ENCODE measurements at regions not wholly inside any gene's neighbourhood (a gene's known extent, or its start where the extent isn't known, plus 50 kb on each side); places are given as distances from the start of the nearest gene placed in this dataset.

- no peak for DNase-seq (ENCODE audit: low read depth in 1 of 2, low spot score in 1 of 2)
- no peak for TF ChIP-seq JUND (IDR thresholded peaks at IDR 0.05; ENCODE audit: low read depth)
- in situ Hi-C loops (cut with HindIII; ENCODE audit: low pct_unique_long_range_greater_than_20kb, low sequenced_read_pairs): no loop called here
Observed at GRCh38 chr14:51545396-51545795, 106.3 kb upstream of the FRMD6 start.

DNA sequence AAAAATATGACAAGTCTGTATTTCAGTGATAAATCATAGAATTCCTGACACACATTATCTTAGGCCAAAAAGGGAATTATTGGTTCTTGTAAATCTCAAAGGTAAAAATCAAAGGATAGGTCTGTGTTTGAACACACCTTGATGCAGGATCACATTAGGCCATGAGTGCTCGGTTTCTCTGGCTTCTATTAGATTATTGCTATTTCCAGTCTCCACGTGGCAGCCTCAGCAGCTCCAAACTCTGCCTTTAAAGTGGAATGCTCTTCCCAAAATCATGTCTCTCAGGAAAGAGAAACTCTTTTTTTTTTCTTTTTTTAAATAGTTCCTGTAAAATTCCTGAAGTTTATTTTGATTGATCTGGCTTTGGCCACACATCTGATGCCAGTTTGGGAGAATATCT lies 105.6 kb upstream of the FRMD6 start:
- no peak for TF ChIP-seq JUND (IDR thresholded peaks at IDR 0.05; ENCODE audit: low read depth)
- DNase-seq (ENCODE audit: low read depth in 1 of 2, low spot score in 1 of 2): no peak
- in situ Hi-C loops (cut with HindIII; ENCODE audit: low pct_unique_long_range_greater_than_20kb, low sequenced_read_pairs): no loop called here

DNA sequence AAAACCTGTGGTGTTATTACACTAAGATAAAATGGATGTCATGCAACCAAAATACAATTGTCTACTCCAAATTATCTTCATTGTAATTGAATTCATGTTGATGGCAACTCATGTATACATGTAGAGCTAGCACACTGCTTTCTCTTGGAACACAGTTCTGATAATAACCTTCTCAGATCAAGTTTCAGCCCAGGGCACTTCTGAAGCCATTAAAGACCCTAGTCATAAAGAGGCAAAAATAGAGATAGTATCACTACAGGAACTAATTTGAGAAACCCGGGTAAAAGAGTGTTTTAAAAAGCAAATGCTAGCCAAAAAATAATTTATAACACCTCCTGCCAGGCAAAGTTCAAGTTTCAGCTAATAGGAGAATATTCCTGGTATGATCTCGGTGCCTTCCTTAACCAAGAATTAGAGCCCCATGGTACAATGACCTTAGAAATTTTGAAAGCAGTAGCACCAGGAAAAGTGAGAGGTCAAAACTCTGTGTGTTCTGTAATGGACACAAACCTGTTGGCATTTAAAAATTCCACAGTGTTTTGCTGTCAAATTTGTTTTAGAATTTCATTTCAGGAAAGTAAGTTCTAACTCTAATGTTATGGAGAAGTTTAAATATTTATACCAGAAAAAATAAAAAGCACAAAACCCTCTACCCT lies 105.0 kb upstream of the FRMD6 start:
- no peak for DNase-seq (ENCODE audit: low read depth in 1 of 2, low spot score in 1 of 2)
- in situ Hi-C loops (cut with HindIII; ENCODE audit: low pct_unique_long_range_greater_than_20kb, low sequenced_read_pairs): no loop called here
- no peak for TF ChIP-seq JUND (IDR thresholded peaks at IDR 0.05; ENCODE audit: low read depth)

DNA sequence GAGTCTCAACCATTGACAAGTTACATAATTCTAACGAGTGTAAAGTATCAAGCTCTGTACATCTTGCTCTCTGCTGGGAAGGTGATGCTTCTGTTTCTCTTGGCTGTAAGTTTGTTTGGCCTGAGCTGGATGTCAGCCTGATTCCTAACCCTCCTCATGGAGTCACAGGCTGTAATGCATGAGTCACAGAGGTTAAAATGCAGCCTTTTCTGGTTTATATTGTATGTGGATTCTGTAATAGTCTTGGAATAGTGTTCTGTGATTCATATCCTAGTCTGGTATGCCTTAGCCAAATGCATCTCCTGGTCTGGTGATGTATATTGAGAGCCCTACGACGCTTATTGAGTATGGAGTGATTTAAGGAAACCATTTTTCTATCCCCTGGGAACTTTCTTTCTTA lies 104.5 kb upstream of the FRMD6 start:
- in situ Hi-C loops (cut with HindIII; ENCODE audit: low pct_unique_long_range_greater_than_20kb, low sequenced_read_pairs): no loop called here
- TF ChIP-seq JUND (IDR thresholded peaks at IDR 0.05; ENCODE audit: low read depth): no peak
- peak in 1 of 2 experiments; percentile 65 for DNase-seq (ENCODE audit: low read depth in 1 of 2, low spot score in 1 of 2)

GRCh38 chr14:51547701-51548100 lies 104.0 kb upstream of the FRMD6 start:
- no peak for TF ChIP-seq JUND (IDR thresholded peaks at IDR 0.05; ENCODE audit: low read depth)
- DNase-seq (ENCODE audit: low read depth in 1 of 2, low spot score in 1 of 2): no peak
- in situ Hi-C loops (cut with HindIII; ENCODE audit: low pct_unique_long_range_greater_than_20kb, low sequenced_read_pairs): no loop called here

GRCh38 chr14:51548187-51548586 lies 103.5 kb upstream of the FRMD6 start:
- DNase-seq (ENCODE audit: low read depth in 1 of 2, low spot score in 1 of 2): no peak
- no peak for TF ChIP-seq JUND (IDR thresholded peaks at IDR 0.05; ENCODE audit: low read depth)
- in situ Hi-C loops (cut with HindIII; ENCODE audit: low pct_unique_long_range_greater_than_20kb, low sequenced_read_pairs): no loop called here

GRCh38 chr14:51550636-51551035 lies 101.1 kb upstream of the FRMD6 start:
- DNase-seq (ENCODE audit: low read depth in 1 of 2, low spot score in 1 of 2): no peak
- in situ Hi-C loops (cut with HindIII; ENCODE audit: low pct_unique_long_range_greater_than_20kb, low sequenced_read_pairs): no loop called here
- TF ChIP-seq JUND (IDR thresholded peaks at IDR 0.05; ENCODE audit: low read depth): no peak

GRCh38 chr14:51552275-51552674 lies 99.4 kb upstream of the FRMD6 start:
- in situ Hi-C loops (cut with HindIII; ENCODE audit: low pct_unique_long_range_greater_than_20kb, low sequenced_read_pairs): no loop called here
- no peak for TF ChIP-seq JUND (IDR thresholded peaks at IDR 0.05; ENCODE audit: low read depth)
- peak in 1 of 2 experiments; percentile 34 for DNase-seq (ENCODE audit: low read depth in 1 of 2, low spot score in 1 of 2)

GRCh38 chr14:51552768-51553404 lies 98.8 kb upstream of the FRMD6 start:
- in situ Hi-C loops (cut with HindIII; ENCODE audit: low pct_unique_long_range_greater_than_20kb, low sequenced_read_pairs): no loop called here
- DNase-seq (ENCODE audit: low read depth in 1 of 2, low spot score in 1 of 2): peak in 1 of 2 experiments; percentile 43

GRCh38 chr14:51554339-51554920 lies 97.3 kb upstream of the FRMD6 start:
- DNase-seq (ENCODE audit: low read depth in 1 of 2, low spot score in 1 of 2): no peak
- TF ChIP-seq JUND (IDR thresholded peaks at IDR 0.05; ENCODE audit: low read depth): no peak
- in situ Hi-C loops (cut with HindIII; ENCODE audit: low pct_unique_long_range_greater_than_20kb, low sequenced_read_pairs): no loop called here

More at GRCh38 chr14:51552768-51553404, 98.8 kb upstream of the FRMD6 start:
- TF ChIP-seq JUND (IDR thresholded peaks at IDR 0.05; ENCODE audit: low read depth): no peak

DNA sequence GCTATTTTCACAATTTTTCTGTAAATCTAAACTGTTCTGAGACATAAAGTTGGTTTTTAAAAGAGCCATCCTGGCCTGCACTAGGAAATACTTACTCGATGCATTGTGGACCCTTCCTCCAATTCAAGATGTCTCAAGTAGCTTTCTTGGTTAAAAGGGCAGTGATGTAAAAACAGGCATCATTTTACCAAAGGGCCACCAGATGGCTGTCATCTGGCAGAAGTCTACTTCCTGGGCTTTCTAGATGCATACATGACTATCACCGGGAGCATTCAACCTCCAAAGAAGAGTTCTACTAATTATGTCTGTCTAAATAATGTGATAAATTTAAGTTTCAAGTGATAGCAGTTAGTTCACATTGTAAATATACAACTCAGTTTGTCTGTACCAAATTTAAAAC lies 96.8 kb upstream of the FRMD6 start:
- in situ Hi-C loops (cut with HindIII; ENCODE audit: low pct_unique_long_range_greater_than_20kb, low sequenced_read_pairs): no loop called here
- TF ChIP-seq JUND (IDR thresholded peaks at IDR 0.05; ENCODE audit: low read depth): no peak
- peak; percentile 32 to 65 for DNase-seq (ENCODE audit: low read depth in 1 of 2, low spot score in 1 of 2)

GRCh38 chr14:51561141-51561540 lies 90.6 kb upstream of the FRMD6 start:
- no peak for DNase-seq (ENCODE audit: low read depth in 1 of 2, low spot score in 1 of 2)
- TF ChIP-seq JUND (IDR thresholded peaks at IDR 0.05; ENCODE audit: low read depth): no peak
- in situ Hi-C loops (cut with HindIII; ENCODE audit: low pct_unique_long_range_greater_than_20kb, low sequenced_read_pairs): no loop called here

DNA sequence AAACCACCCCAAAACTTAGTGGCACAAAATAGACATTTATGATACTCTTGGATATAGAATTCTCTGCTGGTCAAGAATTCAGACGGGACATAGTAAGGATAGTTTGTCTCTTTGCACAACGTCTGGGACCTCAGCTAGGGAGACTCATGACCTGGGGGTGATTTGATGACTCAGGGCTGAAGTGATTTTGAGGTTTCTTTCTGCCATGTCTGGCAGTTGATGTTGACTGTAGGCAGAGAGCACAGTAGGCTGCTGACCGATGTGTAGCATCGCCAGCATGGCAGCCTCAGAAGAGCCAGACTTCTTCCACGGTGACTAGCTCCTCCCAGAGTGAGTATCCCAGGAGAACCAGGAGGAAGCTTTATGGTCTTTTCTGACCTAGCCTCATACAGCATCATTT lies 88.9 kb upstream of the FRMD6 start:
- no peak for DNase-seq (ENCODE audit: low read depth in 1 of 2, low spot score in 1 of 2)
- no peak for TF ChIP-seq JUND (IDR thresholded peaks at IDR 0.05; ENCODE audit: low read depth)
- in situ Hi-C loops (cut with HindIII; ENCODE audit: low pct_unique_long_range_greater_than_20kb, low sequenced_read_pairs): no loop called here
